NT2/D1 (cell line): ENCODE measurements at regions not wholly inside any gene's neighbourhood (a gene's known extent, or its start where the extent isn't known, plus 50 kb on each side); places are given as distances from the start of the nearest gene placed in this dataset.
"Not testable (repeated sequence)": the region's sequence is repeated elsewhere in the genome, so short reads cannot be mapped to it uniquely, and the experiment has no call there.

Experiments
- DNase-seq: peaks from one replicate; pipeline ENCODE4 v3.0.0-alpha.2; 2011; ENCODE audit warnings: low read depth, low spot score
- H3K27me3 ChIP-seq: 2 replicates; pipeline ENCODE4 v1.6.0; 2011; ENCODE audit warnings: mild to moderate bottlenecking; ENCODE audit not compliant: insufficient read length, insufficient read depth
- H3K36me3 ChIP-seq: 2 replicates; pipeline ENCODE4 v1.6.1; 2011; ENCODE audit warnings: mild to moderate bottlenecking, low read length, mixed read lengths; ENCODE audit not compliant: insufficient read depth, insufficient read length
- H3K4me1 ChIP-seq: 2 replicates; pipeline ENCODE4 v1.5.1; 2011; ENCODE audit not compliant: insufficient read depth, insufficient read length
- H3K4me3 ChIP-seq: 2 replicates; pipeline ENCODE4 v1.5.1; 2011; ENCODE audit warnings: low read depth; ENCODE audit not compliant: insufficient read length
- H3K9ac ChIP-seq: 2 replicates; pipeline ENCODE4 v1.6.0; 2011; ENCODE audit warnings: low read depth; ENCODE audit not compliant: insufficient read length
- H3K9me3 ChIP-seq: 2 replicates; pipeline ENCODE4 v1.5.1; 2011; ENCODE audit warnings: mild to moderate bottlenecking, low read length; ENCODE audit not compliant: insufficient read depth
- SUZ12 ChIP-seq: IDR thresholded peaks from 2 replicates; pipeline ENCODE4 v1.6.1; 2011; ENCODE audit not compliant: insufficient read length, insufficient read depth; ENCODE audit errors: extremely low read depth
- YY1 ChIP-seq: IDR thresholded peaks from 2 replicates; pipeline ENCODE4 v1.6.1; 2011; ENCODE audit not compliant: insufficient read length, insufficient read depth
- ZNF274 ChIP-seq: IDR thresholded peaks from 2 replicates; pipeline ENCODE4 v1.6.1; 2011; ENCODE audit warnings: mild to moderate bottlenecking, low read depth, low read length

- H3K4me3 ChIP-seq = no peak overlapping the region
- H3K27me3 ChIP-seq = no peaks in the 10 kb centered on the region
- no peaks in the 10 kb centered on the region for H3K36me3 ChIP-seq
- no peak for DNase-seq
- peak overlapping the region; percentile 23 for H3K9ac ChIP-seq
- H3K4me1 ChIP-seq = peaks cover 2% of the 10 kb centered on the region
- H3K9me3 ChIP-seq = no peaks in the 10 kb centered on the region
- TF ChIP-seq YY1 = no peak
- TF ChIP-seq ZNF274 = no peak
- no peak for TF ChIP-seq SUZ12
These were observed 178.4 kb downstream of the PSMG1 start for GRCh38 chr21:39004634-39005501.

- Histone ChIP-seq H3K4me1 (peaks cover 2% of the 10 kb centered on the region), H3K9ac (no peak overlapping the region), H3K36me3 (no peaks in the 10 kb centered on the region), H3K27me3 (no peaks in the 10 kb centered on the region), H3K4me3 (no peak overlapping the region), H3K9me3 (no peaks in the 10 kb centered on the region)
- no peak for DNase-seq
- TF ChIP-seq SUZ12 = no peak
- no peak for TF ChIP-seq YY1
- TF ChIP-seq ZNF274 = no peak
These were observed 179.1 kb downstream of the PSMG1 start for GRCh38 chr21:39003982-39004633.

GRCh38 chr21:39001341-39001740 is 181.9 kb downstream of the PSMG1 start:
- DNase-seq = no peak
- Histone ChIP-seq H3K9me3 (no peaks in the 10 kb centered on the region), H3K36me3 (no peaks in the 10 kb centered on the region), H3K27me3 (no peaks in the 10 kb centered on the region), H3K4me3 (no peak overlapping the region), H3K4me1 (peaks cover 2% of the 10 kb centered on the region), H3K9ac (no peak overlapping the region)
- TF ChIP-seq SUZ12 (no peak), ZNF274 (no peak), YY1 (no peak)

GRCh38 chr21:39000496-39000895 is 182.8 kb downstream of the PSMG1 start:
- Histone ChIP-seq H3K36me3 (no peaks in the 10 kb centered on the region), H3K9ac (no peak overlapping the region), H3K4me1 (peaks cover 2% of the 10 kb centered on the region), H3K27me3 (no peaks in the 10 kb centered on the region), H3K9me3 (no peaks in the 10 kb centered on the region), H3K4me3 (no peak overlapping the region)
- no peak for DNase-seq
- TF ChIP-seq ZNF274 = no peak
- no peak for TF ChIP-seq SUZ12
- TF ChIP-seq YY1 = no peak

DNA sequence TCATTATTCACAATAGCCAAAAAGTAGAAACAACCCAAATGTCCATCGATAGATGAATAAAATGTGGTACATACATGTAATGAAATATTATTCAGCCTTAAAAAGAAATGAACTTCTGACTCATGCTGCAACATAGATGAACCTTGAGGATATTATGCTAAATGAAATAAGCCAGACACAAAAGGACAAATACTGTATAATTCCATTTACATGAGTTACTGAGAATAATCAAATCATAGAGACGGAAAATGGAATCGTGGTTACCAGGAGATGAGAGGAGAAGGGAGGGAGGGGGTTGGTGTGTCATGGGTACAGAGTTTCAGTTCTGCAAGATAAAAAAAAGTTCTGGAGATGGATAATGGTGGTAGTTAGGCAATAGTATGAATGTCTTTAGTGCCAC is 184.1 kb downstream of the PSMG1 start:
- no peaks in the 10 kb centered on the region for H3K27me3 ChIP-seq
- no peak overlapping the region for H3K9ac ChIP-seq
- H3K36me3 ChIP-seq = no peaks in the 10 kb centered on the region
- DNase-seq = no peak
- peaks cover 2% of the 10 kb centered on the region for H3K4me1 ChIP-seq
- TF ChIP-seq YY1 (no peak), SUZ12 (no peak), ZNF274 (no peak)
- H3K9me3 ChIP-seq = no peaks in the 10 kb centered on the region
- H3K4me3 ChIP-seq = no peak overlapping the region

DNA sequence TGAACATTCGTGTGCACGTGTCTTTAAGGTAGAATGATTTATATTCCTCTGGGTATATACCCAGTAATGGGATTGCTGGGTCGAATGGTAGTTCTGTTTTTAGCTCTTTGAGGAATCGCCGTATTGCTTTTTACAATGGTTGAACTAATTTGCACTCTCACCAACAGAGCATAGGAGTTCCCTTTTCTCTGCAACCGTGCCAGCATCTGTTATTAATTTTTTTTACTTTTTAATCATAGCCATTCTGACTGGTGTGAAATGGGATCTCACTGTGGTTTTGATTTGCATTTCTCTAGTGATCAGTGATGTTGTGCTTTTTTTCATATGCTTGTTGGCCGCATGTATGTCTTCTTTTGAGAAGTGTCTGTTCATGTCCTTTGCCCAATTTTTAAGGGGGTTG is 185.0 kb downstream of the PSMG1 start:
- not testable (repeated sequence) for DNase-seq, H3K9ac ChIP-seq, H3K4me3 ChIP-seq, H3K36me3 ChIP-seq, H3K27me3 ChIP-seq, H3K4me1 ChIP-seq, H3K9me3 ChIP-seq

DNA sequence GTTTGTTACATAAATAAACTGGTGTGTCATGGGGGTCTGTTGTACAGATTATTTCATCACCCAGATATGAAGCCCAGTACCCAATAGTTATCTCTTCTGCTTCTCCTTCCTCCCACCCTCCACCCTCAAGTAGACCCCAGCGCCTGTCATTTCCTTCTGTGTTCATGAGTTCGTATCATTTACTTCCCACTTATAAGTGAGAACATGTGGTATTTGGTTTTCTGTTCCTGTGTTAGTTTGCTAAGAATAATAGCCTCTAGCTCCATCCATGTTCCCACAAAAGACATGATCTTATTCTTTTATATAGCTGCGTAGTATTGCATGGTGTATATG is 185.4 kb downstream of the PSMG1 start:
- H3K4me3 ChIP-seq, H3K27me3 ChIP-seq, H3K4me1 ChIP-seq, H3K36me3 ChIP-seq, H3K9ac ChIP-seq, DNase-seq, H3K9me3 ChIP-seq: not testable (repeated sequence)
